MCF 10A (cell line): ENCODE measurements at regions not wholly inside any gene's neighbourhood (a gene's known extent, or its start where the extent isn't known, plus 50 kb on each side); places are given as distances from the start of the nearest gene placed in this dataset.
A peak's percentile ranks its signal among the peaks of the same experiment; 100 is the strongest.

Experiments
- BruUV-seq: library from RNA; stranded (reverse); fragments of 400-500 nt; replicated peaks from 2 replicates; lab custom pipeline; 2021; lab: Mats Ljungman, UMichigan
- CTCF ChIA-PET: fragments of 300-600 bp; sonication (Branson Sonifier 250); formaldehyde crosslinking; extraction: SDS; loops from one replicate; lab custom pipeline; 2021; ENCODE audit warnings: antibody characterized with exemption, inconsistent platforms; lab: Yijun Ruan, JAX
- POLR2A ChIA-PET: fragments of 300-600, 350-650 bp; sonication (Branson Sonifier 250); formaldehyde crosslinking; extraction: SDS; loops from one replicate; lab custom pipeline; 2020; ENCODE audit warnings: antibody characterized with exemption, inconsistent platforms; lab: Yijun Ruan, JAX
- DNase-seq: peaks from one replicate; pipeline ENCODE4 v3.0.0-alpha.2; 2018; ENCODE audit not compliant: unreplicated experiment
- H3K27ac Mint-ChIP-seq: one replicate; pipeline ENCODE4 v1.8.0; 2022; ENCODE audit warnings: mild to moderate bottlenecking, low read depth, mixed read lengths; ENCODE audit not compliant: unreplicated experiment
- H3K27me3 Mint-ChIP-seq: one replicate; pipeline ENCODE4 v1.8.0; 2022; ENCODE audit warnings: mixed read lengths; ENCODE audit not compliant: insufficient read depth, unreplicated experiment
- H3K36me3 Mint-ChIP-seq: one replicate; pipeline ENCODE4 v1.8.0; 2022; ENCODE audit warnings: mild to moderate bottlenecking, moderate library complexity, mixed read lengths; ENCODE audit not compliant: insufficient read depth, unreplicated experiment
- H3K4me1 Mint-ChIP-seq: one replicate; pipeline ENCODE4 v1.8.0; 2022; ENCODE audit warnings: mixed read lengths; ENCODE audit not compliant: insufficient read depth, unreplicated experiment
- H3K4me3 Mint-ChIP-seq: one replicate; pipeline ENCODE4 v1.8.0; 2022; ENCODE audit warnings: mild to moderate bottlenecking, moderate library complexity, mixed read lengths; ENCODE audit not compliant: unreplicated experiment
- H3K9me3 Mint-ChIP-seq: one replicate; pipeline ENCODE4 v1.8.0; 2022; ENCODE audit warnings: mixed read lengths; ENCODE audit not compliant: unreplicated experiment
- intact Hi-C: fragments of 100-400 bp; cut with micrococcal nuclease; formaldehyde crosslinking; loops from 2 replicates; pipeline ENCODE4 v1.14.1; 2022
- TF ChIP-seq, protein P1 (sequence below): fragments of 200-600 bp; IDR thresholded peaks from one replicate; pipeline ENCODE4 v1.8.0; 2022; ENCODE audit warnings: antibody characterized with exemption, mild to moderate bottlenecking; ENCODE audit not compliant: unreplicated experiment

- BruUV-seq: no TSS peak
- TF ChIP-seq, protein P1, sequence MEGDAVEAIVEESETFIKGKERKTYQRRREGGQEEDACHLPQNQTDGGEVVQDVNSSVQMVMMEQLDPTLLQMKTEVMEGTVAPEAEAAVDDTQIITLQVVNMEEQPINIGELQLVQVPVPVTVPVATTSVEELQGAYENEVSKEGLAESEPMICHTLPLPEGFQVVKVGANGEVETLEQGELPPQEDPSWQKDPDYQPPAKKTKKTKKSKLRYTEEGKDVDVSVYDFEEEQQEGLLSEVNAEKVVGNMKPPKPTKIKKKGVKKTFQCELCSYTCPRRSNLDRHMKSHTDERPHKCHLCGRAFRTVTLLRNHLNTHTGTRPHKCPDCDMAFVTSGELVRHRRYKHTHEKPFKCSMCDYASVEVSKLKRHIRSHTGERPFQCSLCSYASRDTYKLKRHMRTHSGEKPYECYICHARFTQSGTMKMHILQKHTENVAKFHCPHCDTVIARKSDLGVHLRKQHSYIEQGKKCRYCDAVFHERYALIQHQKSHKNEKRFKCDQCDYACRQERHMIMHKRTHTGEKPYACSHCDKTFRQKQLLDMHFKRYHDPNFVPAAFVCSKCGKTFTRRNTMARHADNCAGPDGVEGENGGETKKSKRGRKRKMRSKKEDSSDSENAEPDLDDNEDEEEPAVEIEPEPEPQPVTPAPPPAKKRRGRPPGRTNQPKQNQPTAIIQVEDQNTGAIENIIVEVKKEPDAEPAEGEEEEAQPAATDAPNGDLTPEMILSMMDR: no peak
- intact Hi-C loops: loop anchor here (5.0 kb wide), 1 partner anchor 97 kb away; the partner anchor contains the start of gene RBMS3
- Mint-ChIP-seq H3K9me3 (peaks cover under 1% of the 10 kb centered on the region), H3K4me3 (no peak overlapping the region), H3K27ac (peak overlapping the region; percentile 44), H3K27me3 (no peaks in the 10 kb centered on the region), H3K4me1 (peaks cover 23% of the 10 kb centered on the region), H3K36me3 (no peaks in the 10 kb centered on the region)
- no peak for DNase-seq
- ChIA-PET CTCF (no interaction called here), POLR2A (no interaction called here)
Measured at GRCh38 chr3:29185706-29186105, 95.2 kb upstream of the RBMS3 start.

- DNase-seq: peak; percentile 28
- H3K36me3 Mint-ChIP-seq: no peaks in the 10 kb centered on the region
Measured at GRCh38 chr3:29186131-29186599, 94.7 kb upstream of the RBMS3 start.

GRCh38 chr3:29186982-29187725 is 93.7 kb upstream of the RBMS3 start:
- Mint-ChIP-seq H3K4me3 (no peak overlapping the region), H3K4me1 (peaks cover 23% of the 10 kb centered on the region), H3K9me3 (peaks cover 8% of the 10 kb centered on the region), H3K36me3 (no peaks in the 10 kb centered on the region), H3K27me3 (no peaks in the 10 kb centered on the region), H3K27ac (peak overlapping the region; percentile 44)
- CTCF ChIA-PET: interaction anchor here (0.6 kb wide), 1 partner anchor 214 kb away, joined by 3 read pairs; no protein-coding TSS in a partner anchor
- DNase-seq: peak; percentile 62
- BruUV-seq: no TSS peak
- intact Hi-C loops: loop anchor here (5.0 kb wide), 1 partner anchor 95 kb away; the partner anchor contains the start of gene RBMS3
- TF ChIP-seq, protein P1: no peak
- POLR2A ChIA-PET: interaction anchor here (0.5 to 0.9 kb wide), 4 partner anchors 15 to 1733 kb away, joined by 3 to 4 read pairs (median 3); no protein-coding TSS in a partner anchor

More at GRCh38 chr3:29186131-29186599, 94.7 kb upstream of the RBMS3 start:
- Mint-ChIP-seq H3K27ac (peak overlapping the region; percentile 44), H3K4me1 (peaks cover 23% of the 10 kb centered on the region), H3K27me3 (no peaks in the 10 kb centered on the region), H3K4me3 (no peak overlapping the region), H3K9me3 (peaks cover 5% of the 10 kb centered on the region)
- no TSS peak for BruUV-seq
- intact Hi-C loops: loop anchor here (5.0 kb wide), 1 partner anchor 96 kb away; the partner anchor contains the start of gene RBMS3
- ChIA-PET CTCF (no interaction called here), POLR2A (no interaction called here)
- TF ChIP-seq, protein P1: no peak

GRCh38 chr3:29189328-29189727 is 91.5 kb upstream of the RBMS3 start:
- BruUV-seq: no TSS peak
- H3K9me3 Mint-ChIP-seq: peaks cover 22% of the 10 kb centered on the region
- peaks cover 23% of the 10 kb centered on the region for H3K4me1 Mint-ChIP-seq
- H3K27me3 Mint-ChIP-seq: no peaks in the 10 kb centered on the region
- CTCF ChIA-PET: no interaction called here
- no peaks in the 10 kb centered on the region for H3K36me3 Mint-ChIP-seq
- TF ChIP-seq, protein P1: no peak
- H3K27ac Mint-ChIP-seq: no peak overlapping the region
- POLR2A ChIA-PET: no interaction called here
- no peak for DNase-seq
- no peak overlapping the region for H3K4me3 Mint-ChIP-seq
- intact Hi-C loops: loop anchor here (5.0 kb wide), 1 partner anchor 93 kb away; the partner anchor contains the start of gene RBMS3
